Upper lobe of left lung (tissue), 6 donors: ENCODE measurements at regions not wholly inside any gene's neighbourhood (a gene's known extent, or its start where the extent isn't known, plus 50 kb on each side); places are given as distances from the start of the nearest gene placed in this dataset.

Experiments used
- ATAC-seq, 2 donors: fragments of 200-7000 bp; cut with Tn5 transposase; one replicate each; pipeline ENCODE4 v1.9.1; 2022; ENCODE audit warnings: mild to moderate bottlenecking in 2 of 2, moderate library complexity in 2 of 2; ENCODE audit not compliant: low FRiP score in 2 of 2
- DNase-seq, 2 donors: peaks; one replicate each; pipeline ENCODE4 v3.0.0-alpha.2; 2019 to 2020
- H3K27ac ChIP-seq, 4 donors: fragments of 200-600 bp; sonication (generic); one replicate each; pipeline ENCODE4 v1.5.1; 2016 to 2019
- H3K27me3 ChIP-seq, 4 donors: fragments of 200-600 bp; sonication (generic); one replicate each; pipeline ENCODE4 v1.5.1; 2017 to 2019
- H3K36me3 ChIP-seq, 4 donors: fragments of 200-600 bp; sonication (generic); one replicate each; pipeline ENCODE4 v1.5.1; 2016 to 2019
- H3K4me1 ChIP-seq, 4 donors: fragments of 200-600 bp; sonication (generic); one replicate each; pipeline ENCODE4 v1.5.1; 2018 to 2019
- H3K4me3 ChIP-seq, 4 donors: fragments of 200-600 bp; sonication (generic); one replicate each; pipeline ENCODE4 v1.5.1; 2017 to 2019; ENCODE audit warnings: mild to moderate bottlenecking in 2 of 4, moderate library complexity in 1 of 4
- H3K9me3 ChIP-seq, 4 donors: fragments of 200-600 bp; sonication (generic); one replicate each; pipeline ENCODE4 v1.5.1; 2018 to 2019
- CTCF ChIP-seq, 6 experiments: fragments of 450-650 bp in 4 of 6; fragments of 200-600 bp in 2 of 6; sonication (generic) in 2 of 6; IDR thresholded peaks; one replicate each; pipeline ENCODE4 v1.5.1; 2016 to 2019; ENCODE audit warnings: antibody characterized with exemption in 6 of 6
- EP300 ChIP-seq, 4 donors: sonication (generic); formaldehyde crosslinking; IDR thresholded peaks; one replicate each; pipeline ENCODE4 v1.5.1; 2017; ENCODE audit warnings: antibody characterized with exemption in 4 of 4, control low read depth in 2 of 4
- POLR2A ChIP-seq, 4 donors: fragments of 450-650 bp; IDR thresholded peaks; one replicate each; pipeline ENCODE4 v1.5.1; 2016 to 2017; ENCODE audit warnings: antibody characterized with exemption in 4 of 4, mild to moderate bottlenecking in 2 of 4
- POLR2AphosphoS5 ChIP-seq, 2 donors: sonication (generic); formaldehyde crosslinking; IDR thresholded peaks; one replicate each; pipeline ENCODE4 v1.5.1; 2017; ENCODE audit warnings: antibody characterized with exemption in 2 of 2
- WGBS, 2 donors: methylation state at CpG; one replicate each; pipeline ENCODE4 v1.1.5; 2017 to 2018; 5-methylcytosine and 5-hydroxymethylcytosine counted together
- donor health status: DM: no; HTN: no; CAD: no; lungs with moderate emphysema.
- donor health status: DM: no; HTN: yes; CAD: no; lungs with severe emphysema.

GRCh38 chr16:85294810-85295508, 182.7 kb upstream of the CIBAR2 start:
- ATAC-seq (no peak), DNase-seq (no peak)
- no peaks in the 10 kb centered on the region for H3K27me3 ChIP-seq
- H3K4me1 ChIP-seq, result peaks cover 0 to 18% (median 5%) of the 10 kb centered on the region in 4 donors
- H3K9me3 ChIP-seq, result no peaks in the 10 kb centered on the region
- no peak for TF ChIP-seq POLR2A (IDR thresholded peaks at IDR 0.05)
- no peak for TF ChIP-seq CTCF (IDR thresholded peaks at IDR 0.05)
- TF ChIP-seq EP300 (IDR thresholded peaks at IDR 0.05), result no peak
- TF ChIP-seq POLR2AphosphoS5 (IDR thresholded peaks at IDR 0.05), result no peak
- no peaks in the 10 kb centered on the region for H3K36me3 ChIP-seq
- WGBS, 2 donors, result 94 to 95% methylated on average over 24 to 25 of the region's 25 CpGs
- H3K4me3 ChIP-seq, result no peak overlapping the region
- no peak overlapping the region for H3K27ac ChIP-seq

- WGBS, 2 donors, result 56 to 61% methylated on average over 17 to 18 of the region's 18 CpGs
- Histone ChIP-seq H3K36me3 (no peaks in the 10 kb centered on the region), H3K27ac (no peak overlapping the region), H3K4me3 (no peak overlapping the region), H3K9me3 (no peaks in the 10 kb centered on the region), H3K4me1 (peaks cover 0 to 6% (median 2%) of the 10 kb centered on the region in 4 donors), H3K27me3 (no peaks in the 10 kb centered on the region)
- ATAC-seq, result peak; percentile 79
- TF ChIP-seq EP300 (IDR thresholded peaks at IDR 0.05), result no peak
- no peak for TF ChIP-seq POLR2A (IDR thresholded peaks at IDR 0.05)
- peak; percentile 44 to 70 (median 60) for TF ChIP-seq CTCF (IDR thresholded peaks at IDR 0.05)
- TF ChIP-seq POLR2AphosphoS5 (IDR thresholded peaks at IDR 0.05), result no peak
- peak in 1 of 2 donors; percentile 37 for DNase-seq
Observed at GRCh38 chr16:85296859-85297660, 184.8 kb upstream of the CIBAR2 start.

GRCh38 chr16:85297881-85298280, 185.6 kb upstream of the CIBAR2 start:
- Histone ChIP-seq H3K9me3 (no peaks in the 10 kb centered on the region), H3K4me1 (peaks cover 0 to 8% (median 2%) of the 10 kb centered on the region in 4 donors), H3K27me3 (no peaks in the 10 kb centered on the region), H3K27ac (no peak overlapping the region), H3K36me3 (no peaks in the 10 kb centered on the region), H3K4me3 (no peak overlapping the region)
- ATAC-seq (no peak), DNase-seq (no peak)
- no peak for TF ChIP-seq POLR2A (IDR thresholded peaks at IDR 0.05)
- no peak for TF ChIP-seq EP300 (IDR thresholded peaks at IDR 0.05)
- TF ChIP-seq CTCF (IDR thresholded peaks at IDR 0.05), result no peak
- no peak for TF ChIP-seq POLR2AphosphoS5 (IDR thresholded peaks at IDR 0.05)
- WGBS, 2 donors, result 80 to 81% methylated on average over 9 of the region's 9 CpGs

- WGBS, 2 donors, result 88% methylated on average over 16 to 20 of the region's 20 CpGs
- ATAC-seq (no peak), DNase-seq (no peak)
- Histone ChIP-seq H3K27ac (no peak overlapping the region), H3K4me1 (peaks cover 10 to 17% (median 12%) of the 10 kb centered on the region in 4 donors), H3K9me3 (no peaks in the 10 kb centered on the region), H3K36me3 (no peaks in the 10 kb centered on the region), H3K27me3 (no peaks in the 10 kb centered on the region), H3K4me3 (no peak overlapping the region)
- no peak for TF ChIP-seq POLR2A (IDR thresholded peaks at IDR 0.05)
- no peak for TF ChIP-seq POLR2AphosphoS5 (IDR thresholded peaks at IDR 0.05)
- TF ChIP-seq EP300 (IDR thresholded peaks at IDR 0.05), result no peak
- TF ChIP-seq CTCF (IDR thresholded peaks at IDR 0.05), result no peak
Observed at GRCh38 chr16:85300406-85300968, 188.2 kb upstream of the CIBAR2 start.
